ENCODE measurements at regions not wholly inside any gene's neighbourhood (a gene's known extent, or its start where the extent isn't known, plus 50 kb on each side); places are given as distances from the start of the nearest gene placed in this dataset.

GRCh38 chr10:36342781-36343180, 700.7 kb upstream of the FZD8 start:
- Histone ChIP-seq H3K18ac (ENCODE audit: low read length) (no peak overlapping the region), H3K9me3 (replicated peaks in 1 of 2; ENCODE audit: control insufficient read depth in 2 of 2, insufficient read depth in 1 of 2, low read depth in 1 of 2, low read length in 2 of 2) (no peaks in the 10 kb centered on the region), H3K4me2 (ENCODE audit: insufficient read depth, low read length, poor library complexity, severe bottlenecking) (no peak overlapping the region), H3K27ac (replicated peaks; ENCODE audit: low read length) (no peak overlapping the region), H4K91ac (ENCODE audit: low read depth, low read length, poor library complexity) (no peak overlapping the region), H4K8ac (ENCODE audit: low read depth, low read length) (no peak overlapping the region), H3K4me3 (ENCODE audit: low read length in 2 of 2) (no peak overlapping the region), H2BK12ac (ENCODE audit: low read length) (no peak overlapping the region), H3K4me1 (ENCODE audit: control insufficient read depth in 2 of 2, insufficient read depth in 1 of 2, low read depth in 1 of 2, low read length in 2 of 2) (no peaks in the 10 kb centered on the region), H2AFZ (ENCODE audit: low read length) (no peak overlapping the region), H2BK120ac (ENCODE audit: low read depth, low read length) (no peak overlapping the region), H3K23ac (ENCODE audit: low read depth, low read length, poor library complexity) (no peak overlapping the region), H3K36me3 (replicated peaks in 1 of 2; ENCODE audit: control insufficient read depth in 2 of 2, insufficient read depth in 2 of 2, low read length in 2 of 2) (no peaks in the 10 kb centered on the region), H3K79me1 (ENCODE audit: low read depth, low read length) (no peaks in the 10 kb centered on the region), H3K14ac (ENCODE audit: low read length) (no peak overlapping the region), H2AK5ac (ENCODE audit: low read depth, low read length) (no peak overlapping the region), H2BK5ac (ENCODE audit: low read length) (no peak overlapping the region), H3K27me3 (ENCODE audit: control insufficient read depth in 3 of 3, insufficient read depth in 3 of 3, low read depth in 1 of 3, low read length in 3 of 3) (no peaks in the 10 kb centered on the region), H2BK15ac (ENCODE audit: low read length) (no peak overlapping the region), H3K9ac (ENCODE audit: low read depth, low read length, poor library complexity) (no peak overlapping the region), H3K4ac (ENCODE audit: low read length) (no peak overlapping the region)
- no CpG with 5 or more reads among the region's 2 CpGs for WGBS, 2 donors (ENCODE audit: extremely low coverage in 2 of 2, insufficient read length in 2 of 2, insufficient replicate concordance in 1 of 2)
- no peak for DNase-seq (ENCODE audit: low spot score)

GRCh38 chr10:36341471-36341870, 699.4 kb upstream of the FZD8 start:
- no peak for DNase-seq (ENCODE audit: low spot score)

GRCh38 chr10:36336315-36336714, 694.2 kb upstream of the FZD8 start:
- Histone ChIP-seq H3K14ac (ENCODE audit: low read length) (no peak overlapping the region), H3K27ac (replicated peaks; ENCODE audit: low read length) (no peak overlapping the region), H3K79me1 (ENCODE audit: low read depth, low read length) (no peaks in the 10 kb centered on the region), H3K27me3 (ENCODE audit: control insufficient read depth in 3 of 3, insufficient read depth in 3 of 3, low read depth in 1 of 3, low read length in 3 of 3) (no peaks in the 10 kb centered on the region), H3K23ac (ENCODE audit: low read depth, low read length, poor library complexity) (no peak overlapping the region), H3K4me3 (ENCODE audit: low read length in 2 of 2) (no peak overlapping the region), H2BK5ac (ENCODE audit: low read length) (no peak overlapping the region), H3K4me1 (ENCODE audit: control insufficient read depth in 2 of 2, insufficient read depth in 1 of 2, low read depth in 1 of 2, low read length in 2 of 2) (no peaks in the 10 kb centered on the region), H3K4me2 (ENCODE audit: insufficient read depth, low read length, poor library complexity, severe bottlenecking) (no peak overlapping the region), H2BK120ac (ENCODE audit: low read depth, low read length) (no peak overlapping the region), H2AK5ac (ENCODE audit: low read depth, low read length) (no peak overlapping the region), H2AFZ (ENCODE audit: low read length) (no peak overlapping the region), H4K8ac (ENCODE audit: low read depth, low read length) (no peak overlapping the region), H3K36me3 (replicated peaks in 1 of 2; ENCODE audit: control insufficient read depth in 2 of 2, insufficient read depth in 2 of 2, low read length in 2 of 2) (no peaks in the 10 kb centered on the region), H2BK15ac (ENCODE audit: low read length) (no peak overlapping the region), H3K9ac (ENCODE audit: low read depth, low read length, poor library complexity) (no peak overlapping the region), H3K9me3 (replicated peaks in 1 of 2; ENCODE audit: control insufficient read depth in 2 of 2, insufficient read depth in 1 of 2, low read depth in 1 of 2, low read length in 2 of 2) (no peaks in the 10 kb centered on the region), H3K4ac (ENCODE audit: low read length) (no peak overlapping the region), H4K91ac (ENCODE audit: low read depth, low read length, poor library complexity) (no peak overlapping the region), H2BK12ac (ENCODE audit: low read length) (no peak overlapping the region), H3K18ac (ENCODE audit: low read length) (no peak overlapping the region)
- WGBS, 2 donors (ENCODE audit: extremely low coverage in 2 of 2, insufficient read length in 2 of 2, insufficient replicate concordance in 1 of 2) = no CpG with 5 or more reads among the region's 2 CpGs
- no peak for DNase-seq (ENCODE audit: low spot score)

More at GRCh38 chr10:36341471-36341870, 699.4 kb upstream of the FZD8 start:
- Histone ChIP-seq H3K9me3 (replicated peaks in 1 of 2; ENCODE audit: control insufficient read depth in 2 of 2, insufficient read depth in 1 of 2, low read depth in 1 of 2, low read length in 2 of 2) (no peaks in the 10 kb centered on the region), H3K4me2 (ENCODE audit: insufficient read depth, low read length, poor library complexity, severe bottlenecking) (no peak overlapping the region), H2AK5ac (ENCODE audit: low read depth, low read length) (no peak overlapping the region), H3K36me3 (replicated peaks in 1 of 2; ENCODE audit: control insufficient read depth in 2 of 2, insufficient read depth in 2 of 2, low read length in 2 of 2) (no peaks in the 10 kb centered on the region), H3K4ac (ENCODE audit: low read length) (no peak overlapping the region), H3K9ac (ENCODE audit: low read depth, low read length, poor library complexity) (no peak overlapping the region), H3K14ac (ENCODE audit: low read length) (no peak overlapping the region), H2BK15ac (ENCODE audit: low read length) (no peak overlapping the region), H2BK5ac (ENCODE audit: low read length) (no peak overlapping the region), H3K27me3 (ENCODE audit: control insufficient read depth in 3 of 3, insufficient read depth in 3 of 3, low read depth in 1 of 3, low read length in 3 of 3) (no peaks in the 10 kb centered on the region), H2BK12ac (ENCODE audit: low read length) (no peak overlapping the region), H3K4me3 (ENCODE audit: low read length in 2 of 2) (no peak overlapping the region), H3K4me1 (ENCODE audit: control insufficient read depth in 2 of 2, insufficient read depth in 1 of 2, low read depth in 1 of 2, low read length in 2 of 2) (no peaks in the 10 kb centered on the region), H4K91ac (ENCODE audit: low read depth, low read length, poor library complexity) (no peak overlapping the region), H3K27ac (replicated peaks; ENCODE audit: low read length) (no peak overlapping the region), H3K23ac (ENCODE audit: low read depth, low read length, poor library complexity) (no peak overlapping the region), H3K18ac (ENCODE audit: low read length) (no peak overlapping the region), H2AFZ (ENCODE audit: low read length) (no peak overlapping the region), H4K8ac (ENCODE audit: low read depth, low read length) (no peak overlapping the region), H2BK120ac (ENCODE audit: low read depth, low read length) (no peak overlapping the region), H3K79me1 (ENCODE audit: low read depth, low read length) (no peaks in the 10 kb centered on the region)
- no CpG with 5 or more reads among the region's 1 CpG for WGBS, 2 donors (ENCODE audit: extremely low coverage in 2 of 2, insufficient read length in 2 of 2, insufficient replicate concordance in 1 of 2)

DNA sequence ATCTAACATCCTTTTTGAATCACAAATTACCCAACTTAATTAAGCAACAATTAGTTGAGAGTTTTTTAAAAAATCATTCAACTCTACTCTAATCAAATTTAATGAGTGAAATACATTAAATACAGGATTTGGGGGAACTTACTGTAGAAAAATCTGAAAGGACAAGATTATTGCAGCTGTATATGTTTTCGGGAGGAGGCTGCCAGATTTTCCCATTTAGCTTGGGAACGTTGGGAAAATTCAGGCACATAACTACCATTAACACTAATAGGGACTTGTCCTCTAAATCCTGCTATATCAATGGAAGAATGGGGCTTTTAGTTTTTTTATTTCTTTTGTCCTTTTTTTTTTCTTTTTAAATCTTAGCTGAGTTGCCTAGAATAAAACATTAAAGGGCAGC, 691.4 kb upstream of the FZD8 start:
- no peaks in the 10 kb centered on the region for H3K36me3 ChIP-seq (replicated peaks in 1 of 2; ENCODE audit: control insufficient read depth in 2 of 2, insufficient read depth in 2 of 2, low read length in 2 of 2)
- H3K4me1 ChIP-seq (ENCODE audit: control insufficient read depth in 2 of 2, insufficient read depth in 1 of 2, low read depth in 1 of 2, low read length in 2 of 2) = no peaks in the 10 kb centered on the region
- no peak overlapping the region for H2BK120ac ChIP-seq (ENCODE audit: low read depth, low read length)
- no peak overlapping the region for H3K14ac ChIP-seq (ENCODE audit: low read length)
- no peaks in the 10 kb centered on the region for H3K27me3 ChIP-seq (ENCODE audit: control insufficient read depth in 3 of 3, insufficient read depth in 3 of 3, low read depth in 1 of 3, low read length in 3 of 3)
- no CpG with 5 or more reads among the region's 2 CpGs for WGBS, 2 donors (ENCODE audit: extremely low coverage in 2 of 2, insufficient read length in 2 of 2, insufficient replicate concordance in 1 of 2)
- no peak overlapping the region for H2BK12ac ChIP-seq (ENCODE audit: low read length)
- H4K91ac ChIP-seq (ENCODE audit: low read depth, low read length, poor library complexity) = no peak overlapping the region
- no peak overlapping the region for H3K9ac ChIP-seq (ENCODE audit: low read depth, low read length, poor library complexity)
- H3K27ac ChIP-seq (replicated peaks; ENCODE audit: low read length) = no peak overlapping the region
- no peak overlapping the region for H3K23ac ChIP-seq (ENCODE audit: low read depth, low read length, poor library complexity)
- no peak overlapping the region for H4K8ac ChIP-seq (ENCODE audit: low read depth, low read length)
- no peak overlapping the region for H3K18ac ChIP-seq (ENCODE audit: low read length)
- H3K4me3 ChIP-seq (ENCODE audit: low read length in 2 of 2) = no peak overlapping the region
- H2AFZ ChIP-seq (ENCODE audit: low read length) = no peak overlapping the region
- H2BK5ac ChIP-seq (ENCODE audit: low read length) = no peak overlapping the region
- H2BK15ac ChIP-seq (ENCODE audit: low read length) = no peak overlapping the region
- H3K4ac ChIP-seq (ENCODE audit: low read length) = no peak overlapping the region
- H2AK5ac ChIP-seq (ENCODE audit: low read depth, low read length) = no peak overlapping the region
- H3K4me2 ChIP-seq (ENCODE audit: insufficient read depth, low read length, poor library complexity, severe bottlenecking) = no peak overlapping the region
- H3K9me3 ChIP-seq (replicated peaks in 1 of 2; ENCODE audit: control insufficient read depth in 2 of 2, insufficient read depth in 1 of 2, low read depth in 1 of 2, low read length in 2 of 2) = no peaks in the 10 kb centered on the region
- DNase-seq (ENCODE audit: low spot score) = no peak
- H3K79me1 ChIP-seq (ENCODE audit: low read depth, low read length) = no peaks in the 10 kb centered on the region

All from neuronal stem cell (in vitro differentiated cells).